B cell (primary cell): ENCODE measurements at regions not wholly inside any gene's neighbourhood (a gene's known extent, or its start where the extent isn't known, plus 50 kb on each side); places are given as distances from the start of the nearest gene placed in this dataset.

Experiments used
- ATAC-seq: fragments of 200-7000 bp; cut with Tn5 transposase; one replicate; pipeline ENCODE4 v1.10.0; 2021; ENCODE audit warnings: low read depth, mild to moderate bottlenecking, moderate number of reproducible peaks, moderate library complexity
- CTCF ChIA-PET: fragments of 350-600 bp; sonication (Branson Sonifier 250); formaldehyde crosslinking; loops from one replicate; lab custom pipeline; 2021; ENCODE audit warnings: antibody characterized with exemption, inconsistent platforms; lab: Charles Lee
- POLR2A ChIA-PET: fragments of 350-600 bp; sonication (Branson Sonifier 250); formaldehyde crosslinking; loops from one replicate; lab custom pipeline; 2021; ENCODE audit warnings: antibody characterized with exemption; lab: Charles Lee
- DNase-seq: peaks from one replicate; pipeline ENCODE4 v3.0.0; 2013
- H2AFZ ChIP-seq: 2 replicates; pipeline ENCODE4 v1.6.1; 2012; ENCODE audit warnings: mild to moderate bottlenecking, low read depth, low read length; ENCODE audit not compliant: insufficient read depth, poor library complexity, severe bottlenecking
- H3K27ac ChIP-seq, 2 donors: 1 replicate in 1 of 2; 2 replicates in 1 of 2; pipeline ENCODE4 v1.5.1; 2012 to 2013; ENCODE audit warnings: low read length in 2 of 2, mild to moderate bottlenecking in 2 of 2, moderate library complexity in 1 of 2
- H3K27me3 ChIP-seq, 4 experiments: fragments of 200-600 bp in 1 of 4; sonication (generic) in 1 of 4; replicated peaks in 1 of 4; 1 replicate in 2 of 4; 2 replicates in 2 of 4; pipeline versions ENCODE4 v1.6.1 to v1.7.0; 2013 to 2016; ENCODE audit warnings: low read length in 3 of 4, mild to moderate bottlenecking in 2 of 4, mixed read lengths in 1 of 4, moderate library complexity in 1 of 4; ENCODE audit not compliant: insufficient read depth in 4 of 4, control insufficient read depth in 3 of 4; ENCODE audit errors: control extremely low read depth in 1 of 4
- H3K36me3 ChIP-seq, 2 experiments: replicated peaks in 1 of 2; 1 replicate in 1 of 2; 2 replicates in 1 of 2; pipeline versions ENCODE4 v1.6.1 to v1.7.1; 2013; ENCODE audit warnings: low read length in 1 of 2; ENCODE audit not compliant: insufficient read depth in 2 of 2, control insufficient read depth in 1 of 2; ENCODE audit errors: control extremely low read depth in 1 of 2, extremely low read depth in 1 of 2
- H3K4me1 ChIP-seq, 2 donors: fragments of 200-600 bp in 1 of 2; sonication (generic) in 1 of 2; 1 replicate in 1 of 2; 2 replicates in 1 of 2; pipeline versions ENCODE4 v1.5.1 to v1.6.1; 2013 to 2017; ENCODE audit warnings: low read length in 2 of 2; ENCODE audit not compliant: control insufficient read depth in 2 of 2, insufficient read depth in 2 of 2
- H3K4me2 ChIP-seq: replicated peaks from 2 replicates; pipeline ENCODE3; 2012; ENCODE audit warnings: mild to moderate bottlenecking, low read depth, low read length; ENCODE audit not compliant: poor library complexity, severe bottlenecking
- H3K4me3 ChIP-seq, 5 experiments: fragments of 200-600 bp in 1 of 5; sonication (generic) in 1 of 5; 1 replicate in 3 of 5; 2 replicates in 2 of 5; pipeline versions ENCODE4 v1.5.1 to v1.7.0; 2011 to 2016; ENCODE audit warnings: low read length in 4 of 5, mild to moderate bottlenecking in 4 of 5, low read depth in 2 of 5, control low read depth in 1 of 5, moderate library complexity in 1 of 5; ENCODE audit not compliant: insufficient read depth in 1 of 5; ENCODE audit errors: control extremely low read depth in 1 of 5, extremely low read depth in 1 of 5
- H3K79me2 ChIP-seq: fragments of 200-600 bp; sonication (generic); one replicate; pipeline ENCODE4 v1.6.0; 2016; ENCODE audit warnings: low read length; ENCODE audit not compliant: control insufficient read depth, insufficient read depth
- H3K9ac ChIP-seq: fragments of 200-600 bp; sonication (generic); 2 replicates; pipeline ENCODE4 v1.6.1; 2017; ENCODE audit warnings: mild to moderate bottlenecking, low read length, moderate library complexity
- H3K9me3 ChIP-seq, 3 donors: one replicate each; pipeline versions ENCODE4 v1.6.1 to v1.7.1; 2013; ENCODE audit warnings: low read length in 2 of 3; ENCODE audit not compliant: control insufficient read depth in 2 of 3, insufficient read depth in 1 of 3; ENCODE audit errors: control extremely low read depth in 1 of 3
- H4K20me1 ChIP-seq: 2 replicates; pipeline ENCODE4 v1.6.0; 2012; ENCODE audit warnings: mild to moderate bottlenecking, low read length; ENCODE audit not compliant: insufficient read depth, control insufficient read depth, poor library complexity, severe bottlenecking
- H3K27ac Mint-ChIP-seq: one replicate; pipeline ENCODE4 v1.8.0; 2021; ENCODE audit warnings: mixed read lengths
- H3K27me3 Mint-ChIP-seq: one replicate; pipeline ENCODE4 v1.8.0; 2021; ENCODE audit warnings: mixed read lengths
- H3K4me1 Mint-ChIP-seq: one replicate; pipeline ENCODE4 v1.8.0; 2021; ENCODE audit warnings: mixed read lengths
- H3K4me3 Mint-ChIP-seq: one replicate; pipeline ENCODE4 v1.8.0; 2021; ENCODE audit warnings: mixed read lengths
- H3K9me3 Mint-ChIP-seq: one replicate; pipeline ENCODE4 v1.8.0; 2022; ENCODE audit warnings: mixed read lengths; ENCODE audit not compliant: insufficient read depth
- EZH2 ChIP-seq: IDR thresholded peaks from 2 replicates; pipeline ENCODE4 v1.6.1; 2012; ENCODE audit warnings: borderline replicate concordance, low read depth, mild to moderate bottlenecking, moderate library complexity, low read length; ENCODE audit not compliant: insufficient read depth, poor library complexity, severe bottlenecking
- WGBS: methylation state at CpG from one replicate; pipeline ENCODE4 v1.1.5; 2013; ENCODE audit warnings: missing lambda C conversion rate; ENCODE audit not compliant: insufficient coverage; 5-methylcytosine and 5-hydroxymethylcytosine counted together
- intact Hi-C: fragments of 100-400 bp; cut with micrococcal nuclease; formaldehyde crosslinking; loops from one replicate; pipeline ENCODE4 v1.10.0; 2022
- TF ChIP-seq, protein P1 (sequence below): fragments of 200-600 bp; IDR thresholded peaks from one replicate; pipeline ENCODE4 v1.8.0; 2022; ENCODE audit warnings: antibody characterized with exemption, mild to moderate bottlenecking

DNA sequence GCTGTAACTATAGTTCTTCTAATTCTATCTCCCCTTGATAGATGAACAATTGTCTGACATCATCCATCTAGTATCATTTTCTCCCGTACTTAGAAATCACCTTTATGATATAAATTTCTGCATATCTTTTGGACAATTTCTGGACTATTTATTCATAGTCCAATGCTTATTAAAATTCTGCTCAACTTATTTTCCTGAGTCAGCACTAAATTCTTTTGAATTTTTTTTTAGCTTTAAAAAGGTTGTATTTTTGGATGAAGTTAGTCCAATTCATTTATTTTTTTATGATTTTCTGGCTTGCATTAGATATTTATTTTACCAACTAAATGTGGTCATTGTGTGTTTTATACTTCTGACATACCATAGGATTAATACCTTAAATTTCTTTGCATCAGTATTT lies 538.5 kb upstream of the DCC start:
- Histone ChIP-seq H3K4me1 (no peaks in the 10 kb centered on the region), H3K4me3 (no peak overlapping the region), H2AFZ (no peak overlapping the region), H4K20me1 (no peaks in the 10 kb centered on the region), H3K9ac (no peak overlapping the region), H3K79me2 (no peaks in the 10 kb centered on the region), H3K4me2 (no peak overlapping the region), H3K9me3 (no peaks in the 10 kb centered on the region), H3K27me3 (no peaks in the 10 kb centered on the region), H3K36me3 (no peaks in the 10 kb centered on the region), H3K27ac (no peak overlapping the region)
- no peak for DNase-seq
- Mint-ChIP-seq H3K4me1 (no peaks in the 10 kb centered on the region), H3K4me3 (no peak overlapping the region), H3K9me3 (no peaks in the 10 kb centered on the region), H3K27ac (no peak overlapping the region), H3K27me3 (no peaks in the 10 kb centered on the region)
- ChIA-PET POLR2A (no interaction called here), CTCF (no interaction called here)
- no CpG with 5 or more reads among the region's 1 CpG for WGBS
- ATAC-seq: no peak
- intact Hi-C loops: no loop called here
- TF ChIP-seq, protein P1, sequence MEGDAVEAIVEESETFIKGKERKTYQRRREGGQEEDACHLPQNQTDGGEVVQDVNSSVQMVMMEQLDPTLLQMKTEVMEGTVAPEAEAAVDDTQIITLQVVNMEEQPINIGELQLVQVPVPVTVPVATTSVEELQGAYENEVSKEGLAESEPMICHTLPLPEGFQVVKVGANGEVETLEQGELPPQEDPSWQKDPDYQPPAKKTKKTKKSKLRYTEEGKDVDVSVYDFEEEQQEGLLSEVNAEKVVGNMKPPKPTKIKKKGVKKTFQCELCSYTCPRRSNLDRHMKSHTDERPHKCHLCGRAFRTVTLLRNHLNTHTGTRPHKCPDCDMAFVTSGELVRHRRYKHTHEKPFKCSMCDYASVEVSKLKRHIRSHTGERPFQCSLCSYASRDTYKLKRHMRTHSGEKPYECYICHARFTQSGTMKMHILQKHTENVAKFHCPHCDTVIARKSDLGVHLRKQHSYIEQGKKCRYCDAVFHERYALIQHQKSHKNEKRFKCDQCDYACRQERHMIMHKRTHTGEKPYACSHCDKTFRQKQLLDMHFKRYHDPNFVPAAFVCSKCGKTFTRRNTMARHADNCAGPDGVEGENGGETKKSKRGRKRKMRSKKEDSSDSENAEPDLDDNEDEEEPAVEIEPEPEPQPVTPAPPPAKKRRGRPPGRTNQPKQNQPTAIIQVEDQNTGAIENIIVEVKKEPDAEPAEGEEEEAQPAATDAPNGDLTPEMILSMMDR: no peak
- no peak for TF ChIP-seq EZH2

DNA sequence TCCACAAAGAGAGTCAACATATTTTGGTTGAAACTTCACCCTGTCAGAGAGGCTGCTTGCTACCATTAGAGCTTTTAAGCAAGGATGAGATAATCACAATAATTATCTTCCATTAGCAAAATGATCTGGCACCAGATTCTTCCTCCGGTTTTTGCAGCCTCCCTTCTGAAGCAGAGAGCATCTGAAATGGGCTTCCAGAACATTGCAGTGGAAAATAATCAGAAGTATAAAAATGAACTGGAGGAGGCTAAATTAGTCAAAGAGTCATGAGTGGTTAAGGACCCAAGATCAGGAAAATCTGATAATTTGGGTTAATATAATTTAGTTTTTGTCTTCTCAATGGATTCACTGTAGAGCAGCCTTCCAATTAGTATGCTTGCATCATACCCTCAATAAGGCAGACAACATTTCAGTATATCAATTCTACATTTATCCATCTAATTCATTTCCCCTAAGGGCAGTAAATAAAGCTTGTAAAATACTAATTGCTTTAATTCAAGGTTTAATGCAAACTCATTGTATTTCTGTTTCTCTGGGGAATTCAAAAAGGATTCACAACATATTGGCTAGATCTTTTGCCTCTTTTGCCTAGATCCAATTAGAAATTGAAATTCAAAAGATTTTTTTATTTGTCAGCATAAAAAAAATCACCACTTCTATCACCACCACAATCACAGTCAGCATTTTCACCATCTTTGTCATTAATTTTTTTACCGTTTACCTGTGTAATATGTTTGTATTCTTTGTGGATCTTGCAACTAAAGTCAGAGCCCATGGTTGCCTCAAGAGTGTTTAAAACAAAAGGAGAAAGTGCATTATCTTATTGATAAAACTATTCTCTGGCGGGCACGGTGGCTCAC lies 537.2 kb upstream of the DCC start:
- Histone ChIP-seq H2AFZ (no peak overlapping the region), H3K9ac (no peak overlapping the region), H3K9me3 (no peaks in the 10 kb centered on the region), H3K27me3 (no peaks in the 10 kb centered on the region), H3K79me2 (no peaks in the 10 kb centered on the region), H3K4me1 (no peaks in the 10 kb centered on the region), H3K27ac (no peak overlapping the region), H3K4me2 (no peak overlapping the region), H4K20me1 (no peaks in the 10 kb centered on the region), H3K4me3 (no peak overlapping the region), H3K36me3 (no peaks in the 10 kb centered on the region)
- DNase-seq (no peak), ATAC-seq (no peak)
- no peaks in the 10 kb centered on the region for H3K4me1 Mint-ChIP-seq
- TF ChIP-seq EZH2: no peak
- TF ChIP-seq, protein P1: no peak
- H3K27me3 Mint-ChIP-seq: no peaks in the 10 kb centered on the region
- no CpG with 5 or more reads among the region's 4 CpGs for WGBS
- H3K27ac Mint-ChIP-seq: no peak overlapping the region
- ChIA-PET POLR2A (no interaction called here), CTCF (no interaction called here)
- intact Hi-C loops: no loop called here
- no peak overlapping the region for H3K4me3 Mint-ChIP-seq
- no peaks in the 10 kb centered on the region for H3K9me3 Mint-ChIP-seq
